ENCODE measurements at regions not wholly inside any gene's neighbourhood (a gene's known extent, or its start where the extent isn't known, plus 50 kb on each side); places are given as distances from the start of the nearest gene placed in this dataset.

DNA sequence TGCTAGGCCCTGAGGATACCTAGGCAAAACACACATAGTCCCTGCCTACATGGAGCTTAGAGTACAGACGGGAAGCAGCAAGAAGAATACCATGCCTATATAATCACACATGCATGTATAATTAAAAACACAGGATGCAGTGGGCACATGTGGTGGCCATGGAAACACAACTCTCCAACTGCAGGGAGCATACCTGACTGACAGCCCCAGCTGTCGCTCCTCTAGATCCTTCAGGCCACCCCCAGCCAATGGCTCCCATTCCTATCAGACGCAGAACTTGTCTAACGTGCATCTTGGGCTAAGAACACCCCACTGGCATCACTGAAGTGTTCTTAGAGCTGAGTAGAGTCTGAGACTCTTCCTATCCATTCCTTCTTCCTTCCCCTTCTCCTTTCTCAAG is 125.5 kb upstream of the FRMD4B start:
- H3K36me3 ChIP-seq (ENCODE audit: insufficient read depth, low read length) = no peaks in the 10 kb centered on the region
- no peak overlapping the region for H3K4me2 ChIP-seq (ENCODE audit: low read length)
- H3K27ac ChIP-seq (ENCODE audit: low read length) = no peak overlapping the region
- no peak overlapping the region for H3K4me3 ChIP-seq (ENCODE audit: low read length)
- H2AFZ ChIP-seq (ENCODE audit: low read depth, low read length) = no peak overlapping the region
- no peaks in the 10 kb centered on the region for H3K79me2 ChIP-seq (replicated peaks; ENCODE audit: insufficient read depth, low read length)
- H3K9me2 ChIP-seq (ENCODE audit: insufficient read depth, low read length) = no peaks in the 10 kb centered on the region
- H3F3A ChIP-seq (ENCODE audit: insufficient read depth, low read length, poor library complexity, severe bottlenecking) = no peaks in the 10 kb centered on the region
- H3K9me3 ChIP-seq (ENCODE audit: low read length) = no peaks in the 10 kb centered on the region
- TF ChIP-seq CTCF (IDR thresholded peaks at IDR 0.05; ENCODE audit: poor library complexity, severe bottlenecking) (no peak), REST (IDR thresholded peaks at IDR 0.05; ENCODE audit: borderline replicate concordance) (no peak), EP300 (conservative IDR thresholded peaks at IDR 0.05; ENCODE audit: poor library complexity, severe bottlenecking) (no peak), POLR2AphosphoS5 (IDR thresholded peaks at IDR 0.05) (no peak), SMC3 (conservative IDR thresholded peaks at IDR 0.05; ENCODE audit: poor library complexity) (no peak), MXI1 (conservative IDR thresholded peaks at IDR 0.05; ENCODE audit: poor library complexity, severe bottlenecking) (no peak), TAF1 (IDR thresholded peaks at IDR 0.05; ENCODE audit: low read depth) (no peak), EZH2 (IDR thresholded peaks at IDR 0.05; ENCODE audit: borderline replicate concordance, insufficient read depth, low read length, poor library complexity, severe bottlenecking) (no peak), RAD21 (conservative IDR thresholded peaks at IDR 0.05) (no peak)
- H4K20me1 ChIP-seq (ENCODE audit: insufficient read depth) = no peaks in the 10 kb centered on the region
- no peaks in the 10 kb centered on the region for H3K27me3 ChIP-seq (ENCODE audit: insufficient read depth, low read depth, low read length)
- H3K9ac ChIP-seq (ENCODE audit: low read length) = no peak overlapping the region

- no peaks in the 10 kb centered on the region for H3K79me2 ChIP-seq (replicated peaks; ENCODE audit: insufficient read depth, low read length)
- no peaks in the 10 kb centered on the region for H4K20me1 ChIP-seq (ENCODE audit: insufficient read depth)
- H3K4me2 ChIP-seq (ENCODE audit: low read length) = no peak overlapping the region
- TF ChIP-seq TAF1 (IDR thresholded peaks at IDR 0.05; ENCODE audit: low read depth) = no peak
- TF ChIP-seq POLR2AphosphoS5 (IDR thresholded peaks at IDR 0.05) = no peak
- TF ChIP-seq CTCF (IDR thresholded peaks at IDR 0.05; ENCODE audit: poor library complexity, severe bottlenecking) = no peak
- no peak for TF ChIP-seq EZH2 (IDR thresholded peaks at IDR 0.05; ENCODE audit: borderline replicate concordance, insufficient read depth, low read length, poor library complexity, severe bottlenecking)
- no peak for TF ChIP-seq REST (IDR thresholded peaks at IDR 0.05; ENCODE audit: borderline replicate concordance)
- no peak for TF ChIP-seq MXI1 (conservative IDR thresholded peaks at IDR 0.05; ENCODE audit: poor library complexity, severe bottlenecking)
- no peak for TF ChIP-seq EP300 (conservative IDR thresholded peaks at IDR 0.05; ENCODE audit: poor library complexity, severe bottlenecking)
- TF ChIP-seq SMC3 (conservative IDR thresholded peaks at IDR 0.05; ENCODE audit: poor library complexity) = no peak
- no peak for TF ChIP-seq RAD21 (conservative IDR thresholded peaks at IDR 0.05)
- H2AFZ ChIP-seq (ENCODE audit: low read depth, low read length) = no peak overlapping the region
- no peaks in the 10 kb centered on the region for H3F3A ChIP-seq (ENCODE audit: insufficient read depth, low read length, poor library complexity, severe bottlenecking)
- H3K4me3 ChIP-seq (ENCODE audit: low read length) = no peak overlapping the region
- no peak overlapping the region for H3K9ac ChIP-seq (ENCODE audit: low read length)
- no peaks in the 10 kb centered on the region for H3K9me2 ChIP-seq (ENCODE audit: insufficient read depth, low read length)
- no peaks in the 10 kb centered on the region for H3K27me3 ChIP-seq (ENCODE audit: insufficient read depth, low read depth, low read length)
- no peaks in the 10 kb centered on the region for H3K36me3 ChIP-seq (ENCODE audit: insufficient read depth, low read length)
- H3K9me3 ChIP-seq (ENCODE audit: low read length) = no peaks in the 10 kb centered on the region
- H3K27ac ChIP-seq (ENCODE audit: low read length) = no peak overlapping the region
Measured at GRCh38 chr3:69510481-69511030, 124.7 kb upstream of the FRMD4B start.

Data from neural cell (in vitro differentiated cells).